K562 (cell line): ENCODE measurements at regions not wholly inside any gene's neighbourhood (a gene's known extent, or its start where the extent isn't known, plus 50 kb on each side); places are given as distances from the start of the nearest gene placed in this dataset.

Experiments
- ATAC-seq: fragments of 200-7000 bp; cut with Tn5 transposase; 3 replicates; pipeline ENCODE4 v1.9.1; 2020; ENCODE audit warnings: moderate library complexity
- BruUV-seq: library from RNA; stranded (reverse); fragments of 400-500 nt; replicated peaks from 2 replicates; lab custom pipeline; 2021; lab: Mats Ljungman, UMichigan
- CTCF ChIA-PET: fragments of 300-600 bp; formaldehyde crosslinking; extraction: SDS; loops from one replicate; lab custom pipeline; 2021; ENCODE audit warnings: low intra/inter-chr PET ratio; lab: Yijun Ruan, JAX
- POLR2A ChIA-PET: fragments of 300-600, 350-650 bp; sonication (Branson Sonifier 250); formaldehyde crosslinking; extraction: SDS; loops from one replicate; lab custom pipeline; 2021; ENCODE audit warnings: antibody characterized with exemption, inconsistent platforms; lab: Yijun Ruan, JAX
- DNase-seq, 4 experiments: peaks; one replicate each; pipeline versions ENCODE4 v3.0.0 to v3.0.0-alpha.2; 2011 to 2018; ENCODE audit warnings: low spot score in 3 of 4, mixed read lengths in 3 of 4; ENCODE audit errors: extremely low read depth in 1 of 4
- FAIRE-seq: peaks from 2 replicates; lab custom pipeline; 2011; peaks lifted over from hg19 to GRCh38; lab: Jason Lieb, UNC
- H2AFZ ChIP-seq: 2 replicates; pipeline ENCODE4 v1.6.0; 2011; ENCODE audit warnings: low read depth, low read length, control low read depth, inconsistent platforms
- H3K27ac ChIP-seq: fragments of 200-600 bp; 3 replicates; pipeline ENCODE4 v1.8.0; 2011; ENCODE audit warnings: low read depth, mild to moderate bottlenecking, control low read depth, inconsistent platforms, low read length, moderate library complexity, mixed read lengths; ENCODE audit errors: extremely low read depth
- H3K27me3 ChIP-seq, 2 experiments: fragments of 300-600 bp in 1 of 2; 2 replicates in 1 of 2; 3 replicates in 1 of 2; pipeline versions ENCODE4 v1.6.0 to v1.8.0; 2011; ENCODE audit warnings: inconsistent platforms in 2 of 2, low read length in 2 of 2, mild to moderate bottlenecking in 1 of 2, mixed read lengths in 1 of 2, moderate library complexity in 1 of 2; ENCODE audit not compliant: control insufficient read depth in 2 of 2, insufficient read depth in 2 of 2
- H3K36me3 ChIP-seq: fragments of 300-600 bp; 3 replicates; pipeline ENCODE4 v1.8.0; 2011; ENCODE audit warnings: mild to moderate bottlenecking, low read length, inconsistent platforms; ENCODE audit not compliant: control insufficient read depth, insufficient read depth
- H3K4me1 ChIP-seq, 2 experiments: fragments of 200-600 bp in 1 of 2; replicated peaks in 1 of 2; 2 replicates in 1 of 2; 3 replicates in 1 of 2; pipeline versions ENCODE4 v1.5.1 to v1.8.0; 2011; ENCODE audit warnings: inconsistent platforms in 2 of 2, low read length in 2 of 2, mild to moderate bottlenecking in 1 of 2, mixed read lengths in 1 of 2, moderate library complexity in 1 of 2; ENCODE audit not compliant: control insufficient read depth in 2 of 2, insufficient read depth in 2 of 2
- H3K4me2 ChIP-seq: 2 replicates; pipeline ENCODE4 v1.6.1; 2011; ENCODE audit warnings: low read length, control low read depth, inconsistent platforms, mixed read lengths; ENCODE audit not compliant: insufficient read depth
- H3K4me3 ChIP-seq: fragments of 200-600 bp; sonication (generic), shearing (Covaris generic); 2 replicates; pipeline ENCODE4 v1.5.1; 2016; ENCODE audit warnings: control low read depth, inconsistent platforms
- H3K79me2 ChIP-seq: fragments of 200-600 bp; 3 replicates; pipeline ENCODE4 v1.8.0; 2011; ENCODE audit warnings: low read length, inconsistent platforms; ENCODE audit not compliant: control insufficient read depth, insufficient read depth
- H3K9ac ChIP-seq, 2 experiments: 2 replicates each; pipeline versions ENCODE4 v1.6.0 to v1.6.1; 2011; ENCODE audit warnings: low read depth in 2 of 2, low read length in 2 of 2, control low read depth in 1 of 2, inconsistent platforms in 1 of 2, mild to moderate bottlenecking in 1 of 2, mixed read lengths in 1 of 2; ENCODE audit not compliant: insufficient read depth in 1 of 2
- H3K9me1 ChIP-seq: one replicate; pipeline ENCODE4 v1.6.0; 2011; ENCODE audit warnings: inconsistent platforms, mild to moderate bottlenecking, low read length, moderate library complexity; ENCODE audit not compliant: control insufficient read depth, insufficient read depth
- H3K9me3 ChIP-seq: replicated peaks from 2 replicates; pipeline ENCODE4 v1.5.1; 2011; ENCODE audit warnings: low read depth, low read length, inconsistent platforms; ENCODE audit not compliant: control insufficient read depth, insufficient read depth
- H4K20me1 ChIP-seq: replicated peaks from 2 replicates; pipeline ENCODE4 v1.6.1; 2011; ENCODE audit warnings: low read length, inconsistent platforms, mixed read lengths; ENCODE audit not compliant: control insufficient read depth, insufficient read depth
- CBX5 ChIP-seq: IDR thresholded peaks from 2 replicates; pipeline ENCODE4 v1.6.1; 2014; ENCODE audit warnings: low read depth, borderline replicate concordance
- KDM2B ChIP-seq: fragments of 250-450 bp; sonication (Bioruptor Pico); IDR thresholded peaks from 2 replicates; pipeline ENCODE4 v1.8.0; 2021; ENCODE audit warnings: mild to moderate bottlenecking, moderate library complexity
- RBM25 ChIP-seq: fragments of 200-400 bp; formaldehyde crosslinking; IDR thresholded peaks from 2 replicates; pipeline ENCODE4 v1.6.1; 2018; ENCODE audit warnings: low read length, low read depth, moderate library complexity; ENCODE audit not compliant: severe bottlenecking
- SRSF1 ChIP-seq: fragments of 200-400 bp; formaldehyde crosslinking; IDR thresholded peaks from 2 replicates; pipeline ENCODE4 v1.6.1; 2017; ENCODE audit warnings: mild to moderate bottlenecking, low read depth, low read length, moderate library complexity
- ZKSCAN3 ChIP-seq: fragments of 250-450 bp; sonication (Bioruptor Pico); IDR thresholded peaks from 2 replicates; pipeline ENCODE4 v1.4.0; 2020
- WGBS: fragments of 100-300 bp; shearing (Covaris generic); methylation state at CpG from one replicate; pipeline ENCODE4 v1.1.6; 2016; ENCODE audit warnings: low coverage, mixed read lengths; ENCODE audit not compliant: insufficient coverage; ENCODE audit errors: missing lambda C conversion rate; 5-methylcytosine and 5-hydroxymethylcytosine counted together
- in situ Hi-C: fragments of 300-500 bp; cut with MboI; formaldehyde crosslinking; loops from 4 replicates; pipeline ENCODE4 v1.15.0; 2018; ENCODE audit warnings: inconsistent platforms, mixed read lengths
- intact Hi-C: fragments of 100-400 bp; cut with micrococcal nuclease; formaldehyde crosslinking; loops from 2 replicates; pipeline ENCODE4 v1.14.2; 2022
- TF ChIP-seq, protein P1 (sequence below), 2 experiments: fragments of 450-650 bp in 1 of 2; sonication (generic) in 1 of 2; formaldehyde crosslinking in 1 of 2; IDR thresholded peaks in 1 of 2; conservative IDR thresholded peaks in 1 of 2; 2 replicates each; pipeline versions ENCODE4 v1.6.1 to v1.8.1; 2016 to 2023; ENCODE audit warnings: mild to moderate bottlenecking in 2 of 2, moderate library complexity in 2 of 2, inconsistent platforms in 1 of 2, missing genetic modification reagents in 1 of 2

DNA sequence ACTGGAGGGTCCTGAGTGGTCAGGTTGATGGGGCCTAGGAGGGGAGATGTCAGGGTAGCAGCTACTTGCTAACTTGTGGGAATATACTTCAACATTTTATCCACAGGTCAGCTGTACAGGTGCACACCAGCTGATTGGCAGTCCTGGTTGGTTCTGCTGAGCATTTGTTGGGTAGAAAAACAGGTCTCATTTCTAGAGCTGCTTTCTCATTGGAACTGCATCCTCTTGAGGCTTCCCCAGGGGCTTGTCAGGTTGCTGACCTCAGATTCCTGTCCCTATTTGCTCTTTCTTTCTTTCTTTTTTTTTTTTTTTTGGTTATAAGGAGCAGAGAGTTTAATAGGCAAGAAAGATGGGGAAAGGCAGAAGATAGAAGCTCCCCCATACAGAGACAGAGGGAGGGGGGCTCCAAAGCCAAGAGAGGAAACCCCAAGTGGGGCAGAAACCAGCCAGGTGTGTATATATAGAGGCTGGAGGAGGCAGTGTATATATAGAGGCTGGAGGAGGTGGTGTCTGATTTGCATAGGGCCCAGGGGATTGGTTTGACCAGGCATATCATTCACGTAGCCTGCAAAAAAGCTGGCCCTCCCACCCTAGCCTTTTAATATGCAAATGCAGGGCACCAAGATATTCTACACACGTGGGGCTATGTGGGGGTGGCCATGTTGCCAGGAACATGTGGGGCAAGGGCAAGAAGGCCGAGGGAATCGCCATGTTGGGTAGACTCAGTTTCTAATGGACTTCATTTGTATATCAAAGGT, 57.3 kb upstream of the STUM start:
- CTCF ChIA-PET: no interaction called here
- peaks cover 47 to 76% of the 10 kb centered on the region in 2 experiments for H3K27me3 ChIP-seq
- no peak overlapping the region for H3K27ac ChIP-seq
- no peak overlapping the region for H3K4me3 ChIP-seq
- FAIRE-seq (no peak), DNase-seq (no peak), ATAC-seq (no peak)
- BruUV-seq: no TSS peak
- H3K79me2 ChIP-seq: no peaks in the 10 kb centered on the region
- no peaks in the 10 kb centered on the region for H3K9me3 ChIP-seq
- TF ChIP-seq RBM25 (no peak), KDM2B (CRISPR knock-in tag) (no peak), ZKSCAN3 (no peak), SRSF1 (no peak)
- no peak overlapping the region for H2AFZ ChIP-seq
- in situ Hi-C loops (no loop called here), intact Hi-C loops (no loop called here)
- H3K9me1 ChIP-seq: no peaks in the 10 kb centered on the region
- 0 out of 2 replicates have a peak, but pooled peaks cover 4% of the 10 kb centered on the region for H4K20me1 ChIP-seq
- H3K36me3 ChIP-seq: no peaks in the 10 kb centered on the region
- H3K4me2 ChIP-seq: no peak overlapping the region
- no peak overlapping the region for H3K9ac ChIP-seq
- 0% methylated on average over 4 of the region's 4 CpGs for WGBS
- POLR2A ChIA-PET: interaction anchor here (1.2 to 2.3 kb wide), 2 partner anchors 8 to 11 kb away, joined by 3 to 11 read pairs; no protein-coding TSS in a partner anchor
- no peaks in the 10 kb centered on the region for H3K4me1 ChIP-seq

- Histone ChIP-seq H3K79me2 (no peaks in the 10 kb centered on the region), H3K4me2 (no peak overlapping the region), H3K9ac (no peak overlapping the region), H3K27me3 (peaks cover 58 to 85% of the 10 kb centered on the region in 2 experiments), H3K4me3 (no peak overlapping the region), H3K9me1 (no peaks in the 10 kb centered on the region), H3K27ac (no peak overlapping the region), H4K20me1 (peaks cover 7% of the 10 kb centered on the region; the same call in 1 of the 2 replicates), H2AFZ (no peak overlapping the region), H3K36me3 (no peaks in the 10 kb centered on the region), H3K9me3 (no peaks in the 10 kb centered on the region), H3K4me1 (no peaks in the 10 kb centered on the region)
- TF ChIP-seq, protein P1, sequence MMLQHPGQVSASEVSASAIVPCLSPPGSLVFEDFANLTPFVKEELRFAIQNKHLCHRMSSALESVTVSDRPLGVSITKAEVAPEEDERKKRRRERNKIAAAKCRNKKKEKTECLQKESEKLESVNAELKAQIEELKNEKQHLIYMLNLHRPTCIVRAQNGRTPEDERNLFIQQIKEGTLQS (IDR thresholded peaks at IDR 0.05): peak; percentile 55
- TF ChIP-seq, protein P1 (CRISPR knock-in tag; conservative IDR thresholded peaks at IDR 0.05): no peak
- TF ChIP-seq CBX5: no peak
- WGBS: 4% methylated on average over 7 of the region's 7 CpGs
- DNase-seq (no peak), ATAC-seq (no peak), FAIRE-seq (no peak)
- POLR2A ChIA-PET: no interaction called here
- intact Hi-C loops: no loop called here
- no TSS peak for BruUV-seq
- in situ Hi-C loops: no loop called here
- CTCF ChIA-PET: no interaction called here
These were observed 56.0 kb upstream of the STUM start for GRCh38 chr1:226492426-226493137.
